Astrocyte (in vitro differentiated cells and primary cell): ENCODE measurements at regions not wholly inside any gene's neighbourhood (a gene's known extent, or its start where the extent isn't known, plus 50 kb on each side); places are given as distances from the start of the nearest gene placed in this dataset.

Experiments used
- DNase-seq: peaks from one replicate; pipeline ENCODE4 v3.0.0-alpha.2; 2010; ENCODE audit warnings: low read depth
- FAIRE-seq: peaks from 2 replicates; lab custom pipeline; 2011; peaks lifted over from hg19 to GRCh38; lab: Jason Lieb, UNC
- H2AFZ ChIP-seq: 2 replicates; pipeline ENCODE4 v1.6.0; 2012; ENCODE audit warnings: low read depth, low read length, inconsistent platforms
- H3K27ac ChIP-seq: 2 replicates; pipeline ENCODE4 v1.5.1; 2011; ENCODE audit warnings: low read depth, low read length, inconsistent platforms
- H3K27me3 ChIP-seq: 2 replicates; pipeline ENCODE4 v1.6.0; 2011; ENCODE audit warnings: low read length, inconsistent platforms; ENCODE audit not compliant: insufficient read depth
- H3K36me3 ChIP-seq: 2 replicates; pipeline ENCODE4 v1.5.1; 2011; ENCODE audit warnings: low read length, inconsistent platforms; ENCODE audit not compliant: insufficient read depth
- H3K4me1 ChIP-seq: 2 replicates; pipeline ENCODE4 v1.5.1; 2011; ENCODE audit warnings: low read length, inconsistent platforms; ENCODE audit not compliant: insufficient read depth
- H3K4me2 ChIP-seq: 2 replicates; pipeline ENCODE4 v1.6.0; 2012; ENCODE audit warnings: low read length, inconsistent platforms
- H3K4me3 ChIP-seq: 2 replicates; pipeline ENCODE4 v1.5.1; 2011; ENCODE audit warnings: low read depth, mild to moderate bottlenecking, low read length, inconsistent platforms; ENCODE audit not compliant: insufficient read depth
- H3K79me2 ChIP-seq: 2 replicates; pipeline ENCODE4 v1.6.0; 2012; ENCODE audit warnings: mild to moderate bottlenecking, low read length, inconsistent platforms; ENCODE audit not compliant: insufficient read depth
- H3K9ac ChIP-seq: 2 replicates; pipeline ENCODE4 v1.6.0; 2012; ENCODE audit warnings: mild to moderate bottlenecking, low read length, inconsistent platforms
- H3K9me3 ChIP-seq: 2 replicates; pipeline ENCODE4 v1.5.1; 2012; ENCODE audit warnings: low read depth, mild to moderate bottlenecking, low read length, inconsistent platforms; ENCODE audit not compliant: insufficient read depth
- H4K20me1 ChIP-seq: 2 replicates; pipeline ENCODE4 v1.6.0; 2012; ENCODE audit warnings: low read length, inconsistent platforms; ENCODE audit not compliant: insufficient read depth
- H3K27ac Mint-ChIP-seq: one replicate; pipeline ENCODE4 v1.8.0; 2021; ENCODE audit warnings: mild to moderate bottlenecking, mixed read lengths; ENCODE audit not compliant: unreplicated experiment
- H3K27me3 Mint-ChIP-seq: one replicate; pipeline ENCODE4 v1.8.0; 2021; ENCODE audit warnings: low read depth, mixed read lengths; ENCODE audit not compliant: unreplicated experiment
- H3K36me3 Mint-ChIP-seq: one replicate; pipeline ENCODE4 v1.8.0; 2021; ENCODE audit warnings: low read depth, mixed read lengths; ENCODE audit not compliant: unreplicated experiment
- H3K4me1 Mint-ChIP-seq: one replicate; pipeline ENCODE4 v1.8.0; 2021; ENCODE audit warnings: low read depth, mixed read lengths; ENCODE audit not compliant: unreplicated experiment
- H3K4me3 Mint-ChIP-seq: one replicate; pipeline ENCODE4 v1.8.0; 2021; ENCODE audit warnings: mild to moderate bottlenecking, moderate library complexity, mixed read lengths; ENCODE audit not compliant: unreplicated experiment
- H3K9me3 Mint-ChIP-seq: one replicate; pipeline ENCODE4 v1.8.0; 2021; ENCODE audit warnings: mild to moderate bottlenecking, mixed read lengths; ENCODE audit not compliant: unreplicated experiment
- EZH2 ChIP-seq: IDR thresholded peaks from 2 replicates; pipeline ENCODE4 v1.6.1; 2012; ENCODE audit warnings: mild to moderate bottlenecking, low read length, inconsistent platforms; ENCODE audit not compliant: insufficient read depth
- TF ChIP-seq, protein P1 (sequence below): IDR thresholded peaks from 2 replicates; pipeline ENCODE4 v1.5.1; 2011; ENCODE audit warnings: low read depth, mild to moderate bottlenecking, inconsistent platforms, low read length, moderate library complexity; ENCODE audit not compliant: insufficient read depth

DNA sequence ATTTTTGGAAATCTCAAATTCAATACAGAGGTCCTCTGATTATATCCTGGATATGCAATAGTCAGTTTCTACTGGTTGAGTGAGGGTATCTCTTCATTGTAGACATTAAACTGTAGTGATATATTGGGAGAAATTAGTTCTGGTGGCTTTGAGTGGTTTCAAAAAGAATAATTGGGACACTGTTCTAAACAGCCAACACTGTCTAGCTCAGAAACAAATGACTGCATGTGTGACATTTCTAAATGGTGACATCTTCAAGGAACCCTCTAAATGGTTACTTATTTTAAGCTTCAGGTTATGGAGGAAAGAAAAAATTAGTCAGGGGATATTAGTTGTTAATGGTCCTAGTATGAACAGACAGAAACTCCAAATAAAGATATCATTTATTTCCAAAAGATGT is 186.2 kb downstream of the LARP7 start:
- H3K4me1 Mint-ChIP-seq: peaks cover 22% of the 10 kb centered on the region
- H3K79me2 ChIP-seq: no peaks in the 10 kb centered on the region
- H3K9me3 Mint-ChIP-seq: no peaks in the 10 kb centered on the region
- no peak overlapping the region for H2AFZ ChIP-seq
- no peak overlapping the region for H3K4me3 Mint-ChIP-seq
- H3K36me3 ChIP-seq: no peaks in the 10 kb centered on the region
- H3K27me3 Mint-ChIP-seq: no peaks in the 10 kb centered on the region
- no peaks in the 10 kb centered on the region for H4K20me1 ChIP-seq
- peaks cover 5% of the 10 kb centered on the region for H3K4me1 ChIP-seq
- H3K27ac ChIP-seq: no peak overlapping the region
- peaks cover 4% of the 10 kb centered on the region for H3K36me3 Mint-ChIP-seq
- FAIRE-seq (no peak), DNase-seq (no peak)
- H3K9me3 ChIP-seq: no peaks in the 10 kb centered on the region
- H3K27ac Mint-ChIP-seq: no peak overlapping the region
- H3K4me3 ChIP-seq: no peak overlapping the region
- no peak overlapping the region for H3K4me2 ChIP-seq
- TF ChIP-seq, protein P1, sequence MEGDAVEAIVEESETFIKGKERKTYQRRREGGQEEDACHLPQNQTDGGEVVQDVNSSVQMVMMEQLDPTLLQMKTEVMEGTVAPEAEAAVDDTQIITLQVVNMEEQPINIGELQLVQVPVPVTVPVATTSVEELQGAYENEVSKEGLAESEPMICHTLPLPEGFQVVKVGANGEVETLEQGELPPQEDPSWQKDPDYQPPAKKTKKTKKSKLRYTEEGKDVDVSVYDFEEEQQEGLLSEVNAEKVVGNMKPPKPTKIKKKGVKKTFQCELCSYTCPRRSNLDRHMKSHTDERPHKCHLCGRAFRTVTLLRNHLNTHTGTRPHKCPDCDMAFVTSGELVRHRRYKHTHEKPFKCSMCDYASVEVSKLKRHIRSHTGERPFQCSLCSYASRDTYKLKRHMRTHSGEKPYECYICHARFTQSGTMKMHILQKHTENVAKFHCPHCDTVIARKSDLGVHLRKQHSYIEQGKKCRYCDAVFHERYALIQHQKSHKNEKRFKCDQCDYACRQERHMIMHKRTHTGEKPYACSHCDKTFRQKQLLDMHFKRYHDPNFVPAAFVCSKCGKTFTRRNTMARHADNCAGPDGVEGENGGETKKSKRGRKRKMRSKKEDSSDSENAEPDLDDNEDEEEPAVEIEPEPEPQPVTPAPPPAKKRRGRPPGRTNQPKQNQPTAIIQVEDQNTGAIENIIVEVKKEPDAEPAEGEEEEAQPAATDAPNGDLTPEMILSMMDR: no peak
- TF ChIP-seq EZH2: no peak
- no peak overlapping the region for H3K9ac ChIP-seq
- H3K27me3 ChIP-seq: no peaks in the 10 kb centered on the region

DNA sequence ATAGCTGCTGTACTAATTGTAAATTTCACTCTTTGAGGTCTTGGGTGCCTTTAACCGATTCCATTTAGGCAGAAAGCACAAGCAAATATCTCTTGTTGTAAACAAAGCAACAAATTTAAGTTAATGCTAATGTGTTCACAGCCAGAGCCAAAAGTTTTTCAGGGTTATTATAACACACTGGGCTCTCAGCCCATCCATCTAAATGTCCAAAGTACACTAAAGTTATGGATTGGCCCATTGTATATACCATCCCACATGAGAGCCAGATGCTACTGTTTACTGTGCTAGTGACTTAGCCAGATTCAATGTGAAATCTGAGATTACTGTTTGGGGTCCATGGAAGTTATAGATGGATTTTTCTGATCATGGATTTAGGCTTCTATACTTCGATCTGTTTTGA is 186.7 kb downstream of the LARP7 start:
- H3K9me3 Mint-ChIP-seq: no peaks in the 10 kb centered on the region
- FAIRE-seq (no peak), DNase-seq (no peak)
- H3K4me1 Mint-ChIP-seq: peaks cover 19% of the 10 kb centered on the region
- no peak overlapping the region for H3K4me3 ChIP-seq
- no peak overlapping the region for H3K27ac Mint-ChIP-seq
- H3K9me3 ChIP-seq: no peaks in the 10 kb centered on the region
- H4K20me1 ChIP-seq: no peaks in the 10 kb centered on the region
- H3K36me3 Mint-ChIP-seq: peaks cover 4% of the 10 kb centered on the region
- no peak overlapping the region for H3K27ac ChIP-seq
- H3K36me3 ChIP-seq: no peaks in the 10 kb centered on the region
- H2AFZ ChIP-seq: no peak overlapping the region
- no peak overlapping the region for H3K4me3 Mint-ChIP-seq
- no peaks in the 10 kb centered on the region for H3K79me2 ChIP-seq
- H3K27me3 Mint-ChIP-seq: no peaks in the 10 kb centered on the region
- no peak overlapping the region for H3K9ac ChIP-seq
- H3K4me2 ChIP-seq: no peak overlapping the region
- peaks cover 3% of the 10 kb centered on the region for H3K4me1 ChIP-seq
- H3K27me3 ChIP-seq: no peaks in the 10 kb centered on the region
- no peak for TF ChIP-seq EZH2
- TF ChIP-seq, protein P1: no peak

DNA sequence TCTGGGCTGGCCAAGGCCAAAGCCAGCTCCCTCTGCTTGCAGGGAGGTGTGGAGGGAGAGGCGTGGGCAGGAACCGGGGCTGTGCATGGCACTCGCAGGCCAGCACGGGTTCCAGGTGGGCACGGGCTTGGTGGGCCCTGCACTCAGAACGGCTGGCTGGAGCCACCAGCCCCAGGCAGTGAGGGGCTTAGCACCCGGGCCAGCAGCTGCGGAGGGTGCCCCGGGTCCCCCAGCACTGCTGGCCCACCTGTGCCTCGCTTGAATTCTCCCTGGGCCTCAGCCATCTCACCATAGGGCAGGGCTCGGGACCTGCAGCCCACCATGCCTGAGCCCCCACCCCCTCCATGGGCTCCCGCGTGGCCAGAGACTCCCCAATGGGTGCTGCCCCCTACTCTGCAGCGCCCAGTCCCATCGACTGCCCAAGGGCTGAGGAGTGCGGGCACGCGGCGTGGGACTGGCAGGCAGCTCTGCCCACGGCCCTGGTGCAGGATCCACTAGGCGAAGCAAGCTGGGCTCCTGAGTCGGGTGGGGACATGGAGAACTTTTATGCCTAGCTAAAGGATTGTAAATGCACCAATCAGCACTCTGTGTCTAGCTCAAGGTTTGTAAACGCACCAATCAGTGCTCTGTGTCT is 193.9 kb downstream of the LARP7 start:
- H3K4me1 Mint-ChIP-seq: peaks cover 4% of the 10 kb centered on the region
- no peaks in the 10 kb centered on the region for H3K27me3 ChIP-seq
- no peaks in the 10 kb centered on the region for H3K36me3 ChIP-seq
- H3K27me3 Mint-ChIP-seq: no peaks in the 10 kb centered on the region
- H3K9ac ChIP-seq: no peak overlapping the region
- FAIRE-seq: no peak
- H3K27ac Mint-ChIP-seq: no peak overlapping the region
- H3K4me3 Mint-ChIP-seq: no peak overlapping the region
- no peak overlapping the region for H3K4me3 ChIP-seq
- H4K20me1 ChIP-seq: no peaks in the 10 kb centered on the region
- H3K4me2 ChIP-seq: no peak overlapping the region
- H2AFZ ChIP-seq: no peak overlapping the region
- no peaks in the 10 kb centered on the region for H3K79me2 ChIP-seq
- no peak overlapping the region for H3K27ac ChIP-seq
- peaks cover 1% of the 10 kb centered on the region for H3K9me3 Mint-ChIP-seq
- no peaks in the 10 kb centered on the region for H3K4me1 ChIP-seq
- DNase-seq: no peak
- no peak for TF ChIP-seq EZH2
- TF ChIP-seq, protein P1: no peak
- H3K9me3 ChIP-seq: no peaks in the 10 kb centered on the region
- H3K36me3 Mint-ChIP-seq: peaks cover 18% of the 10 kb centered on the region
